Inflammatory macrophage treated with lipopolysaccharide for 1 hour (primary cell): ENCODE measurements at regions not wholly inside any gene's neighbourhood (a gene's known extent, or its start where the extent isn't known, plus 50 kb on each side); places are given as distances from the start of the nearest gene placed in this dataset.

Source experiments
- DNase-seq, 2 donors: peaks; one replicate each; pipeline ENCODE4 v3.0.0-alpha.2; 2020 to 2022

DNA sequence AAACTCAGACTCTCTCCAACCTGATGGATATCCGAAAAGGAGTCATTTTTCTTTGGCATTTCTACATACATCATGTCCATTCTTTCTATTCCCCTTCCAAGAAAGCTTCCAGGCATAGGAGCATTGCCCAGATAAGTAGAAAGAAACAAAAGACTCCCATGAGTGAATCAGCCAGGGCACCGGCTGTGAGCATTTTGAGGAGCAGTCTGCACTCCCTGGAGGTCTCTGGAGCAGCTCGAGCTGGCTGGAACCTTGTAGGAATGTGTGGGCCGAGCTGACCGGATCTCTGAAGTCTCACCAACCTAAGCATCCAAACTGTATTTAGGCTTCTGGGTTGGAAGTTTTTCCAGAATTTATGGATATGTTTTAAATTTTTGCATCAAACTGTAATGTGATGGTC lies 161.4 kb upstream of the TRPC7 start:
- no peak for DNase-seq

DNA sequence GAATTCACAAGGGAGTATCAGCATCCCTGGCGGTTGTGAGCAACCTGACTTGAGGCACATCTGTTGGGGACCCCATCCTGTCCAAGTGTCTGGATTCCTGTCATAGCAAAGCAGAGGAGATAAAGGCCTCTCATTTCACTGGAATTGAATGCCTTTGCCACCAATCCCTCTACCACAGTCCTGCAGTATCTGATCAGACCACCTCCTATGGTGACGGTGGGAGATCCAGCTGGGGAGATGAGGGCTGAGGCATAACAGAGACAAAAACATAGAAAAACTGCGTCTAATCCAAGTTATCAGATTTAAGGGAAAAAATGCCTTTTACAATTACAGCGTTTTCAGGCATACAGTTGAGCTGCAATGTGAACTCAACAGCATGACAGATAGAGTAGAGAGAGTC lies 160.7 kb upstream of the TRPC7 start:
- no peak for DNase-seq

DNA sequence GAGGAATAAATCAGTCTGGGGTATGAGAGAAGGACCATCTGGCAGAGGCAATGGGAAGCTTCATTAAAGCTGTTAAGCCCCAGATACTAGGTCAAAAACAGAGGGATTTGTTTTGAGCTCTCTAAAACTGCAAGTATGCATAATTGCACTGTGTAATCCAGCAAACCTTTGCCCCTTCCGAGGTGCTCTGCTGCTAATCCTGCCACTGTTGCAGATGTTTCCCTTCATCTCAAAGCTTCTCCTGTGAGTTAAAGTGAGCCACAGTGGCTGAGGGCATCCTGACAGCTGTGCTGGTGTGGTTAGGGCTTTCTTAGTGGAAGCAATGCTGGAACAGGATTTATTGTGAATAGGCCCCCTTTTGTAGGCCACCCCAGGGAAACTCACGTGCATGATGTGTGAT lies 160.3 kb upstream of the TRPC7 start:
- DNase-seq: no peak

DNA sequence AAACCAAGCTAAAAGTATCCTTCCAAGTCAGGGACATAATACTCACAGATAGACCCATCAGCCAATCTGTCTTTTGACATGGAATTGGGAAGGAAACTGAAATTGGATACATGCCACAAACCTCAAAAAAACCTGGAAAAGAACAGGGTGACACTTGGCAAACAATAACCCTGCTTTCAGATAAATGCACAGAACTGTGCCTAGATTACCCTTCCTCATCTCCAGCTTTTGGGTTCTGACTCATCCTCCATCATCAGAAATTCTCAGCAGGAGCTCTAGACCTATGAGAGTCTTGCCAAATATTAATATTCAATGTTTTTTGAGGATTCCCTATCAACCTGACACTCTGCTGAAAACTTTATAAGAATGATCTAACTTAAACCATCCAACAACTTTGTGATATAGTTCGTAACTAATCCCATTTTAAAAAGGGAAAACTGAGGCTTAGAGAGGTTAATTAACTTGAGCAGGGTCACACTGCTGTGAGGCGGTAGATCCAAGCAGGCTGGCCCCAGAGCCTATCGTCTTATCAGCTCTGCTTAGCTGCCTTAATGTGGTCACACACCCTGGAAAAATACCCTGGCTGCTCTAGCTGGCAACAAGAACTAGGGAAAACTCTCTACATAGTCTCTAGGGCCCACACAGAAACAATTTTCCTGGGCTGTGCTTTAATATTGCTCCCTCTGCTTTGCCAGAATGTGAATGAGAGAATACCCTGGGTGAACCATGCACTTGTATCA lies 157.0 kb upstream of the TRPC7 start:
- DNase-seq: no peak

DNA sequence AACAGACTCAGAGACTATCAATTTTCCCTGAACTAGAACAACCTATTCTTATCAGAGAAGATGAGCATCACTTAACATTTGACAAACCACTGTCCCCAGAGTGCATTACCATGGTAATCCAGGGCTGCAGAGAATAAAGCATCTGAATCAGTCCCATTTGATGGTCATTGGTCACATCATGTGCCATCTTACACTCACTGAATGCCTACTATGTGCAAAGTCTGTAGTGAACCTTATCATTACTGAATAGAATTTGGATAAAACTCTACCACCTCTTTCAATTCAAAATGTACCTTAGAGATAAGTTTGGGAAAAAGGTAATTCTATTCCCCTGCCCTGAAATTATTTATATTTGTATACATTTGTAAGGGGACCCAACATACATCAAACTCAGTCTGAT lies 156.4 kb upstream of the TRPC7 start:
- DNase-seq: no peak

DNA sequence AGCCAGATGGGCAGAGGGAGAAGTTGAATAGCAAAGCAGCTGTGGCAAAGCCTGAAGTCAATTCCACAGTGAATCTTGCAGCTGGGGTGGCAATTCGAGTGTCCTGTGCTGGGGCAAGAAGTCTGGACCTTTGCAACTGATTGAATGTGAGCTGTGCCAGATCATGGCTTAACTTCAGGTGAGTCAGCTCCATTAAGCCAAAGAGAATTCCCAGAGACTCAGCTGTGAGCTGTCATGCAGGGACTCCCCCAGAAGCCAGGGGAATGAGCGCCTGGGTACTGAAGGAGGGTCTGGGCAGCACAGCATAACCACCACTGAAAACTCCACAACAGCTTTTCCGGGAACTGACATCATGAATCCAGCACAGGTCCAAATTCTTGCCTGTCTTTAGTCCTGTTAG lies 153.5 kb upstream of the TRPC7 start:
- no peak for DNase-seq

DNA sequence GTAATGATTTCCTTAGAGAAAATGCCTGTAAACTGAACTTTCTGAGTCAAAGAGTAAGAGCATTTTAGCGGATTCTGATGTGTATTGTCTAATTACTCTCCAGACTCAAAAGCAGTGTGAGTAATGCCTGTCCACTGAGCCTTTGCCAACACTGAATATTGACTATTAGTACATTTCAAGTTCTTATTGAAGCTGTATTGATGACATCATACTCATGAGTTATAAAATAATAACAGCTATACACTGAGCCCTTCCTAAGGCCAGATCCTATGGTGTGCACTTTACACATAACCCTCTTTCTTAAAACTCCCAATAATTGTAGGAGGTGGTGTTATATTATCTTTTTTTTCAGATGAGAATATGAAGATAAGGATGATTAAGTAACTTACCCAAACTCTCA lies 152.8 kb upstream of the TRPC7 start:
- DNase-seq: no peak

DNA sequence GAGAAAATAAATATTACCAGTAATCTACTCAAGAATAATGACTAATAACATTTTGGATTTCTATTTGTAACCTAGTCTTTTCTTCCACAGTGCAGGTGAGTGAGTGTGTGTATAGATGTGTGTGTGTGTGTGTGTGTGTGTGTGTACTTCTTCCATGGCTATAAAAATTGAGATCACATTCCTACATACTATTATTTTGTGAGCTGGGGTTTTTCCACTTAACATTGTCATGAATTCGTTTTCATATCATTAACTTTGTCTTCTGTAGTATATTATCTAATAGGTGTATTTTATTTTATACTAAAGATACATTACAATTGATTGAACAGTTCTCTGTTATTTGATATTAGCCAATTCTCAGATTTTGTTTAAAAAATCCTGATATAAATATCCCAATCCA lies 152.4 kb upstream of the TRPC7 start:
- DNase-seq: no peak

DNA sequence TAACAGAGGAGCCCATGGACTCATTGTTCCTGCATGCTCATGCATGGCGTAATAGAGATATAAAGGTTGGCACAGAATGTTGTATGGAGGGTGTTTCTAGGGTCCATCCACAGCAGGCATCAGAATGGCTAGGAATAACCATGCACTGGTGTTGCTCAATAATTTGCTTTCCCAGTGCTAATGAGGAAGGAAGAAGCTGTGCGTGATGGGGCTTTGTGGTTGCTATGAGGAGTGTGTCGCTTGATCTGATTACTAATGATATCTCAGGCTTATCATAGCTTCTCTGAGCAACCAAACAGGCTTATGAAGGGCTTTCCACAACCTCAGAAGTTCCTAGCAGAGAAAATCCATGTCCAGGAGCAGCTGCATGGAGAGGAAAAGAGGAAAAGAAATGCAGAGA lies 151.3 kb upstream of the TRPC7 start:
- no peak for DNase-seq

DNA sequence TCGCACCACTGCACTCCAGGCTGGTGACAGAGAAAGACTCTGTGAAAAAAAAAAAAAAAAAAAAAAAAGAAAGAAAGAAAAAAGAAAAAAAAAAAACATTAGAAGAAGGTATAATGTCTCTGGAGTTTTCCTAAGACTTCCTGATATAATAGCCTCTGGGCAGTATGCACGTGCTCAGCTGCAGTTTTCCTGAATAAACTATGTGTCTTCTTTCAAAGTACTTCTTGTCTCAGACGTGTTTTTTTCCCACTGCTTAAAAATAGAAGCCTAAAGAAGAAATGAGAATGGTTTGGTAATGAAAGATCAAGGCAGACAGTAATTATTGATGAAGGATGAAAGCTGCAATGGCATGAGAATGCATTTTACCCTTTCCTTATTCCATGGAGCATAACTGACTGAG lies 148.1 kb upstream of the TRPC7 start:
- DNase-seq: no peak

DNA sequence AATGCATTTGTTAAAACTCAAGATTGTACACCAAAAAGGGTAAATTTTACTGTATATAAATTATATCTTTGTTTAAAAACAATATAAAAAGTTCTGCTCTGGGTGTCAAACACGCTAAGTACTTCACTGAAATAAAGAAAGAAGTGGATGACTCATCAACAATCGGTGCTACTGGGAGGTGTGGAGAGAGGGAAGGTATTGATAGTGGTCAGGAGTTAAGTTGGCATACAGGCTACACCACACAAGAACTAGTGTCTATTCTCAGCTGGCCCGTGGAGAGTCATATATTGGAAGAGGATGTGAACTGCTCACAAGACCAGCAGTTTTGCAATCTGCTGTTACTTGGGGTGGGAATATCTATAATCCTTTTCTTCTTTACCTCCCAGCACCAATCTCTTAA lies 145.7 kb upstream of the TRPC7 start:
- no peak for DNase-seq

DNA sequence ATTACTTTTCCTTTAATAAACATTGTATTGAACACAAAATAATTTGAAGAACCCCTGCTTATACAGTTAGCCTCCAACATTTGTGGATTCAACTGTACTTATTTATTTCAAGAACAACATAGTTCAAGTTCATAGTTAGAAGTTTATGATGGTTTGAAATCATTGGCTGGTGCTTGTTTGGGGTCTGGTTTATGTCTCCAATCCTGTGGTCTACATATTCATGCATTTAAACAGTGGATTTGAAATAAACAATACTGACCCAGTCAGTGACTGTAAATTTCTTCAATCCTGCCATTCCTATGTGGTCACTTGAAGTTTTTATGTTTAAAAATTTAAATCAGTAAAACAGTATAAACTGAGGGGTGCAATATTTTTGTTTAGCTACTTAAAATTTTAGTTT lies 145.1 kb upstream of the TRPC7 start:
- DNase-seq: no peak

DNA sequence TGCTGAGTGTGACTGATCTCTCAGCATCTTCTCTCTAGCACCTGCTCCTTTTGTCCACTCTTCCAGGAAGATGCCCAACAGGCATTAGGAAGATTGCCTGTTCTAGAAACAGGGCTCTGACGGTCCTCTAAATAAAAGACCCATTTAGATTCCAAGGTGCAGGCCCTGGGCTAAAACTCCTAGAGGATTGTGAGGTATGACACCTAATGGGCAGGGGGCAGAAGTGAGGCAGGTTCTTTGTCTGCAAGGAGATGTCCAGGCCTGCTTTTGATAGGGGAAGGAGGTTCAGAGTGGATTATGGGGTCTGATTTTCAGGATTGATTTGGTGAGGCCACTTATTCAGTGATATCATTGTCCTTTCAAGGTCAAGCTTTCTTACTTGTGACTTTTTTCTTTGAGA lies 140.8 kb upstream of the TRPC7 start:
- DNase-seq: no peak

DNA sequence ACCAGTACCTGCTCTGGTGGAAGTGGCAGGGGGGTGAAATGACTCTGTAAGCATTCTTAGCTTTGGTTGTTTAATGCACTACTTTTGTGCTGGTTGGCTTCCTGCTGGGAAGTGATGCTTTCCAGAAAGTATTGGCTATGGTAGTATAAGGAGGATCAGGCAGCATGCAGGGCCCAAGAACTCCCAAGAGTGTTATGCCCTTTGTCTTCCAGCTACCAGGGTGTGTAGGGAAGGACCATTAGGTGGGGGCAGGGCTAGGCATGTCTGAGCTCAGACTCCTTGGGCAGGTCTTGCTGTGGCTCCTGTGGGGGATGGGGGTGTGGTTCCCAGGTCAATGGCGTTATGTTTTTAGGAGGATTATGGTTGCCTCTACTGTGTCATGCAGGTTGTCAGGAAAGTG lies 135.8 kb upstream of the TRPC7 start:
- DNase-seq: no peak

DNA sequence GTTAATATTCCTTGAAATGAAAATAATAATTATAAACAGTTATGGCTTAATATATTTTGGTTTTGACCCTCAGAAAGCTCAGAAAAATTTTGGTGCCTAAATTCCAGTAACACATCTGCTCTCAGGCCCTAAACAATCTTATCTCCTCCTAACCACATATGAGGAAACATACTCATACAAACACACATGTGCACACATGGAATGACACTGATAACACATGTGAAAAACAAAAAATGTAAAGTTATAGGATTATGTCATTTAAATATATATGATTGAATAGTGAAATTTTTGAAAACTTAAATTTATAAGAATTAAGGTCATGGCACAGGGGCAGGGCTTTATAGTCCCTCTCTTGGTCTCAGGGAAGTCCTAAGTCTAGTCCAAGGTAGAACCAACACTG lies 127.2 kb upstream of the TRPC7 start:
- DNase-seq: no peak

DNA sequence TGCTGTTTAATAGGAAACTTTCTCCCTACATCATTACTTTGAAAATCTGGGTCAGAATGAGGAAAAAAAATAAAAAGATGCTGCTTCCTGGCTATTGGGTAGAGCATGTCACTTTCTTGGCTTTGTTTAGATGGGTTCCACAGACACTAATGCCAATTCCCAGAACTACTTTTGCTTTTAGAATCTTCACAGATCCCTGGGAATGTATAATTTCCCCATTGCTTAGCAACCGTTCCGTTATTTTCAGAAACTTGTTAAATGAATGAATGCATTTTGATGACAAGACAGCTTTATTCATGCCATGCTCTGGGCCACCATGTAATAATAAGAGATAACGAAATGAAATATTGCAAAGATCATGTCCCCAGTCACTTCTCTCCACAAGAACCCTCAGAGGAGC lies 126.5 kb upstream of the TRPC7 start:
- no peak for DNase-seq

DNA sequence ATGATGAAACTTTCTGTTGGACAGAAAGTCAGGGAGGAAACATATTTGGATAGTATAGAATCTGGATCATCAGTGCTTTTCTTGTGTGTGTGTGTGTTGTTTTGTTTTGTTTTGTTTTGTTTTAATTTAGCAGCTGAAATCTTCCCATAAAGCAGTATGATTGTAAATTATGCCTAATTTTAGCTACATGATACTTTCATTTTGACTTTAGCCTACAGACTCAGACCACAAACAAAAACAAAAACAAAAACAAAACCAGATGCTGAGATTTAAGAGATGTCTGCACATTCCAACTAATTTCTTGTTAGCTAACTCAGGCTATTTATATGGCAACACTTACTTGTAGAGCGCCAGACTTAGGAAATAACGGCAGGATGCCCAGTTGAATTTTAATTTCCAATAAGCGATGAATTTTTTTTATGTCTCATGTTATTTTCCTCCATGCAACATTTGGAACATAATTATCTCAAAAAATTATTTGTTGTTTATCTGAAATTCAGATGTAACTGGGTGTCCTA lies 119.5 kb upstream of the TRPC7 start:
- DNase-seq: no peak

DNA sequence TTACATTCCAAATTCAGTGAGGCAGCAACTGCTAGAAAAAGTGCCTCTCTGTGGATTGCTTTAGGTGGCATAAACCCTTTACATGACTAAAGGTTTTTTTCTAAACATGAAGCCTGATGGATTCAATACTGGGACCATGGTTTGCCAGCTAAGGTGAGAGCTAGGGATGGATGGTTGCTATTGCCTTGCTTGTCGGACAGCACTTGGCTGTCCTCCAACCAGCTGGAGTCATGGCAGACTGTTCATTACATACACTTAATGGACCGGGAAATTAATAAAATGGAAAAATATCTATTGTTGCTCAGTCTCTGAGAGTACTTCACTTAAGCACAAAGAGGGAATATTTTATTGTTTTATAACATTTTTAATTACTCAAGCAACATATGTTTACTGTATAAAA lies 116.9 kb upstream of the TRPC7 start:
- DNase-seq: no peak

DNA sequence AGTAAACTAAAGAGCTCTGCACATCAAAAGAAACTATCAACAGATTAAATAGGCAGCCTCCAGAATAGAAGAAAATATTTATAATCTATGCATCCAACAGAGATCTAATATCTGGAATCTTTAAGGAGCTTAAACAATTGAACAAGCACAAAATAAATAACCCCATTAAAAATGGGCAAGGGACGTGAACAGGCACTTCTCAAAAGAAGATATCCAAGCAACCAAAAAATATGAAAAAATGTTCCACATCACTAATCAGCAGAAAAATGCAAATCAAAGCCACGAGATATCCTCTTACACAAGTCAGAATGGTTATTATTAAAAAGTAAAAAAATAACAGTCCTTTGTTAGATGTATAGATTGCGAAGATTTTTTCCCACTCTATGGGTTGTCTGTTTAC lies 109.1 kb upstream of the TRPC7 start:
- DNase-seq: no peak

DNA sequence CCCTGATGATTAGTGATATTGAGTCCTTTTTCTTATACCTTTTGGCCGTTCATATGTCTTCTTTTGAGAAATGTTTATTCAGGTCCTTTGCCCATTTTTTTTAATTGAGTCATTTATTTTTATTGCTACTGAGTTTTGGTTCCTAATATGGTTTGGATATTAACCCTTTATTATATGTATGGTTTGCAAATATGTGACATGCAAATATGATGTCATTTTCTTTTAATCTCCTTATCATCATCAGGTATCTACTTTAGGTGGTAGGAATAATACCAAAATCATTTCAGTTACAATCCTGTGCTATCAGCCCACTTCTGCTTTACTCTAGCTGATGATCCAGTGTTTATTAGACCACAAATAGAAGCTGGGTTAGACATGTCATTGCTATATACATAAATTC lies 102.3 kb upstream of the TRPC7 start:
- DNase-seq: no peak

DNA sequence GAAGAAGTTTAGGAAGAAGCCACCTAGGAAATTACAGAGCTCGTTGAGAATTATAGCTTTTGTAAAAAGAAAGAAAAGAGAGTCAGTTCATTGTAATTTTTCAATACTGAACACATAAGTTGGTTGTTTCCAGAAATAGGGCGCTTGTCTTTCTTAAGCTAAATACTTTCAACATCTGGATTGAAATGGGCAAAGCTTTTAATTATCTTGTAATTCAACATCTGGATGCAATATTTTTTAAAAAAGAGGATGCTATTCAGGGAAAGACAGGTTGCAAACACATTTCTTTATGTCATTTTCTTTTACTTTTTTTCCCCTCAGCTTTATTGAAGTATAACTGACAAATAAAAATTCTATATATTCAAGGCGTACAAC lies 100.7 kb upstream of the TRPC7 start:
- DNase-seq: no peak

DNA sequence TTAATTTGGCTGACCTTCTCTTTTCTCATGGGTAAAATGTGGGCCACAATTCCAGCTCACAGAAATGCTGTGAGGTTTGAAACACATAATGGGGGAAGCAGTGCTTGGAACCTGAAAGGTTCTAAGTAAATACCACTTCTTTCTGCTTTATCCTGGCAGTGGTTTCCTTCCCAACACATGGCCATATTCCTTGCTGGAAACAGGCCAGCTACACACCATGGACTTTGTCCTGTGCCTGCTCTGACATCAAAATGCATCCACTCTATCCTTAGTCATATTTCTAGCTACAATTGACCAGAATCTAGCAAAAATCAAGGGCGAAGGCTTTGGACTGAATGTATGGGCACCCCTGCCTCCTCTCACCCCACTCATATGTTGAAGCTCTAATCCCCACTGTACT lies 93.1 kb upstream of the TRPC7 start:
- no peak for DNase-seq

DNA sequence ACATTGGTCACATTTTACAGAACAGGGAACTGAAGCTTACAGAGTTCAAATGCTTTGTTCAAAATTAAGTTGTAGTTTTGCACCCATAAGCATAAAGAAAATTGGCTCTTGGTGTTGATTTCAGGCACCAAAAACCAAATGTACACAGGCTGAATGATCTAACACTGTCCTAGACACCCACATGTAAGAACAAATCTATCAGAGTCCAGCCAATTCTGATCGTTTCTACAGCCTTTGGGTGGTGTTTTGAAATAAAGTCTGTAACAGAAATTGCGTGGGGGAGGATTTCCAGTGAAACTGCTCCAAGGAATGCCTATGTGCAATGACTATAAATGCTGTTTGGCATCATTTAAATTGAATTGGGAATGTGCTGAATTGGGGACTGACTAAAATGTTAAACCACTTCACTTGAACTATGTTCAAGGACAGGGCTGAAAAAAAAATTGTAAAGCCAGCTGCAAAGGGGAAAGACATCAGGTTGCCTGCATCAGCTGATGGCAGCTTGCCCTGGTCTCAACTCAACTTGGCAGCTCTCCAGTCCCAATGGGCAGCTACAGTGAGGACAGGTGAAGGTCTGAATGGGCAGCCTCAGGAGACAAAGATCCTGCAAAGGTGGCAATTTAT lies 92.2 kb upstream of the TRPC7 start:
- no peak for DNase-seq

DNA sequence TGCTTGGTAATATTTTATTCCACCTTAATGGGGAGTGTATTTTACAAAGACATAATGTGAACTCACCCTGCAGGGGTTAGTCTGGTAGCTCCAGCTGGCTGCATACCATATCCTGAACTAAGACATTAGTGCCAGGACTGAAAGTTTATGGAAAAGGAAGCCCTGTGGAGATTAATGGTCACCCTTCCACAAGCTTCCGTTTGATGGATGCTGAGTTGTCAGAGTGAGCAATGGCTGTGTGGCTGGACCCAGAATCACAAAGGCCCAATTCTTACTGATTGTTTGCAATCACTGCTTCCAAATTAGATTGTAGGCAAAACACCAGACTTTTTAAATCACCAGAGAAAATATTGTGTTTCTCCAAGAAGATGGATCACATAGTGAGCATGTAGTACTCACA lies 90.1 kb upstream of the TRPC7 start:
- DNase-seq: no peak
